G401 (cell line): ENCODE measurements at regions not wholly inside any gene's neighbourhood (a gene's known extent, or its start where the extent isn't known, plus 50 kb on each side); places are given as distances from the start of the nearest gene placed in this dataset.
"Not testable (repeated sequence)": the region's sequence is repeated elsewhere in the genome, so short reads cannot be mapped to it uniquely, and the experiment has no call there.

Experiments used
- DNase-seq: peaks from one replicate; pipeline ENCODE4 v3.0.0-alpha.2; 2015; ENCODE audit warnings: low spot score
- in situ Hi-C: cut with HindIII; loops from 2 replicates; pipeline ENCODE4 v1.10.0; 2016; ENCODE audit warnings: low sequenced_read_pairs, mixed read lengths

DNA sequence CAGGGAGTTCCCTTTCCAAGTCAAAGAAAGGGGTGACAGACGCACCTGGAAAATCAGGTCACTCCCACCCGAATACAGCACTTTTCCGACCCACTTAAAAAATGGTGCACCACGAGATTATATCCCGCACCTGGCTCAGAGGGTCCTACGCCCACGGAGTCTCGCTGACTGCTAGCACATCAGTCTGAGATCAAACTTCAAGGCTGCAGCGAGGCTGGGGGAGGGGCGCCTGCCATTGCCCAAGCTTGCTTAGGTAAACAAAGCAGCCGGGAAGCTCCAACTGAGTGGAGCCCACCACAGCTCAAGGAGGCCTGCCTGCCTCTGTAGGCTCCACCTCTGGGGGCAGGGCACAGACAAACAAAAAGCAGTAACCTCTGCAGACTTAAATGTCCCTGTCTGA lies 277.8 kb upstream of the ARHGAP42 start:
- in situ Hi-C loops, DNase-seq: not testable (repeated sequence)

DNA sequence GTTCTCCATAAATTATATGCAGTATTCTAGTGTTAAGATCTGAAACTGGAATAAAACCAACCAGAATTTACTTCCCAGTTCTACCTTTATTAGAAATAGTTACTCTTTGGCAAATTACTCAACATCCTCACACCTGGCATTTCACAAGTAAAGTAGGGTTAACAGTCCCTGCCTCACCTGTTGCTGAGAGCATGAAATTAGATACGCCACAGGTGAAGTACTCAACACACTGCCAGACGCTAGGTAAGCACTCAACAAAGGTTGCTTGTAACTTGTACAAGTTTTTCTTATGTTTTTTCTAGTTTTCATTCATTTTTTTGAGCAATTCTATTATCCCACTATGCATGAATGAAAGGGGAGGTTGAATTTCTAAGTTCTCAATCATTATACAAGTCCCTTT lies 267.6 kb upstream of the ARHGAP42 start:
- in situ Hi-C loops = no loop called here
- no peak for DNase-seq

DNA sequence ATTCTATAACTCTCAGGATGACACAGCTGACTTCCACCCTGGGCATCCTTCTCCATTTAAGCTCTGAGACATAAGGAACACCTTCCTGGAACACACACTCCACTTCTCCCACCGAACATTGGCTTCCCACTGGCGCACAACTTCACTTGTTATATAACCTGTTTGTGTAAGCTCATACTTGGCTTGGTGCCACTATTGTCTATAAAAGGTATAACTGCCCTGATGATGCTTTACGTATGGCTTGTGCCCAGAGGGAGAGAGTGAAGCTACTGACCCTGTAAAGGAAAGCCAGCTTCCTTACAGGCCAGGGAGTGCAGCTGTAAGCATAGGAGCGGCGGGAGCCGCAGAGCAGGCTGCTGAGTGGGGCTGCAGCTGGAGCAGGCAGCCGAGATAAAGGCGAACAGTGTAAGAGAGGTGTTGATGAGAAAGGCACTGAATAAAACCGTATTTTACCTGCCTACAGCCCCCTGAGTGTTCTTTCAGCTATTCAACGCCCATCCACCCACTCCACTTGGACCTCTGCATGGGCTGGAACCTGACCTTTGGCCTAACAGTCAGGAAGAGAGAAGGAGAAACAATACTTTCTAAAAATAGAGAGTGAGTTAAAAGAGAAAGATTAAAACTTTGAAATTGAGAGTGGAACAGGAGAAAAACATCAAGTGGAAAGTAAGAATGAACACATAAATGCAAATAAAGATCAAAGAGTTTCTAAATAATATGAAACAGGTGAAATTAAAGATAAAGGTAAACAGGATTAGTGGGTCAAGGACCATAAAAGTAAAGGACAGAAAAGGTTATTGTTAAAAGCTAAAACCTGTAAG lies 252.1 kb upstream of the ARHGAP42 start:
- no peak for DNase-seq
- in situ Hi-C loops = no loop called here

DNA sequence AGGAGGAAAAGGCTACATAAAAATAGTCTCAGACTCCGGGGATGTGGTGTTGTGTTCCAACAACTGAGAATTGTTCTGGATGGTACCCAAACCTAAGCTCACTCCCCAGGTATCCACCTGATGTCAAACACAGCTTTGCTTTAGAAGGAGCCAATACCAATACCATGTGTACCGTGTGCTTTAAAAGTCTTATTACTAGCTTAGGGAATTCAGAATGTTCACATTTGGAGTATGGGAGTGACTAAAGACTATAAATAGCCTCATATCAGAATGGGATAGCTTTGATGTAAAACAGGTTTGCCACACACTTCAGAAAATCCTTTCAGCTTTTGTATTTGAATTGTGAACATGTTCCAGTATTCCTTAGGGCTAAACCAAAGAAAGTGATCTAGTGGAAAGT lies 248.7 kb upstream of the ARHGAP42 start:
- in situ Hi-C loops = no loop called here
- peak; percentile 69 for DNase-seq

DNA sequence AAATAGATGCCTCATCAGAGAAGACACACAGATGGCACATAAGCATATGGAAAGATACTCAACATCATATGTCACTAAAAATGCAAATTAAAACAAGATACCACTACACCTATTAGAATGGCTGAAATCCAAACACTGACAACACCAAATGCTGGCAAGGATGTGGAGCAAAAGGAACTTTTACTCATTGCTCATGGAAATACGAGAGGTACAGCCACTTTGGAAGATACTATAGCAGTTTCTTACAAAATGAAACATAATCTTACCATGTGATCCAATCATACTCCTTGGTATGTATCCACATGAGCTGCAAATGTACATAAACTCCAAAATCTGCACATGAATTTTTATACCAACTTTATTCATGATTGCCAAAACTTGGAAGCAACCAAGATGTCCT lies 246.0 kb upstream of the ARHGAP42 start:
- DNase-seq = no peak
- in situ Hi-C loops = no loop called here

DNA sequence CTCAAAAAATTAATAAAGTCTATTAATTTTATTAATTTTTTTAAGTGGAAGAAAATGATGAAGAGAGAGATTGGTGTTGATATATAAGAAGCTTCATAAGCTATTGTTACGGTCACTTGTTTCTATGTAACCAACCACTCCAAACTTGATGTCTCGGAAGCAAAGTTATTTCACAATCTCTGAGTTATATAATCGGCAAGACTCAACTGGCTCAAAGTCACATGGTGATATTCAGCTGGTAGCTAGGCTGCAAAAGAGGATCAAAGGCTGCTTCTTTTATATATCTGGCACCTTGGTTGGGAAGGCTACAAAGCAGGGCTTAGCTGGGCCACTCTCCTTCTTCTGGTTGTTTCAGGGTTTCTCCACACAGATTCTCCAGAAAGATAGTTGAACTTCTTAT lies 245.1 kb upstream of the ARHGAP42 start:
- in situ Hi-C loops = no loop called here
- no peak for DNase-seq

DNA sequence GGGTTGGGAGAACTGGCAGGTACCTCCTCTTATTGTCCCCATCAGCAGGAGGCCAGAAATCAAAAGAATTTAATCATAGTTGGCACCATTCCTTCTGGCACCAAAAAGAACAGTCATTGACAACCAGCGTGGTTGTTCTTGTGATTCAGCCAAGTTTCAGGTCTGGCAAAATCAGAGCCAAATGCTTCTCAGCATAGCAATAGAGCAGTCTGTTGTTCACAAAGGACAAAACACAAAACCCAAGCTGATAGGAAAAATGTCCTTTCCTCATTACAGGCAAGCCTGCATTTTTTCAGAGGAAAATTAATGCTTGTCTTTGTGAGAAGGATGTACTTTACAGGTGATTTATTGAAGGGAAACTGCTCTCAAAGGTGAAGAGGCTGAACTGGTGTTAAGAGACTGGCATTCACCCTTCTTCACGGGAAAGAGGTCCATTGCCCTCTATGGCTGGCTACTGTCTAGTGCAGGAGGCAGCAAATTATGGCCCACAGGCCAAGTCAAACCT lies 241.8 kb upstream of the ARHGAP42 start:
- DNase-seq = peak; percentile 94

DNA sequence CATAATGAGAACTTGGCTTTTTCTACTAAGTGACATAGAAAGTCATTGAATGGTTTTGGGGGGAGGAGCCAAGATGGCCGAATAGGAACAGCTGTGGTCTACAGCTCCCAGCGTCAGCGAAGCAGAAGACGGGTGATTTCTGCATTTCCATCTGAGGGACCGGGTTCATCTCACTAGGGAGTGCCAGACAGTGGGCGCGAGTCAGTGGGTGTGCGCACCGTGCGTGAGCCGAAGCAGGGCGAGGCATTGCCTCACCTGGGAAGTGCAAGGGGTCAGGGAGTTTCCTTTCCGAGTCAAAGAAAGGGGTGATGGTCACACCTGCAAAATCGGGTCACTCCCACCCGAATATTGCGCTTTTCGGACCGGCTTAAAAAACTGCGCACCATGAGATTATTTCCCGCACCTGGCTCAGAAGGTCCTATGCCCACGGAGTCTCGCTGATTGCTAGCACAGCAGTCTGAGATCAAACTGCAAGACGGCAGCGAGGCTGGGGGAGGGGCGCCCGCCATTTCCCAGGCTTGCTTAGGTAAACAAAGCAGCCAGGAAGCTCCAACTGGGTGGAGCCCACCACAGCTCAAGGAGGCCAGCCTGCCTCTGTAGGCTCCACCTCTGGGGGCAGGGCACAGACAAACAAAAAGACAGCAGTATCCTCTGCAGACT lies 235.2 kb upstream of the ARHGAP42 start:
- in situ Hi-C loops = not testable (repeated sequence)

More for the DNA sequence above, 241.8 kb upstream of the ARHGAP42 start:
- in situ Hi-C loops = no loop called here

DNA sequence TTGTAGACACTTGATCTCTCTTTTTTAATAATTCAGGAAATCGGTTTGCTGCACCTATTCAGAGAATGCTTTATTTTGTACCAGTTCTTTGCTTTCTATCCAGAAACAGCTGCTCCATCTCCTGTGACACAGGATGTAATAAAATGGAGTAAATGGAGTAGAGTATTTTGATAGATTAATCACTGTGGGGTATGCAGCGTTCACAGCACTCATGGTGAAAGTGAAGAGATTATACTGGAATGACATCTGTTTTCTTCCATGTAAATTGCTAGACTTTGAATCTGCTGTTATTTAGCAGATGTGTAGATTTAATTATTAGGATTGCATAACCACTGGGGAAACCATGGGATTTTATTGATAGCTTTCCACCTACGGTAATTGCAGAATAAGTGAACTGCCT lies 227.3 kb upstream of the ARHGAP42 start:
- in situ Hi-C loops = no loop called here
- DNase-seq = no peak

More for the DNA sequence above, 235.2 kb upstream of the ARHGAP42 start:
- DNase-seq = not testable (repeated sequence)

DNA sequence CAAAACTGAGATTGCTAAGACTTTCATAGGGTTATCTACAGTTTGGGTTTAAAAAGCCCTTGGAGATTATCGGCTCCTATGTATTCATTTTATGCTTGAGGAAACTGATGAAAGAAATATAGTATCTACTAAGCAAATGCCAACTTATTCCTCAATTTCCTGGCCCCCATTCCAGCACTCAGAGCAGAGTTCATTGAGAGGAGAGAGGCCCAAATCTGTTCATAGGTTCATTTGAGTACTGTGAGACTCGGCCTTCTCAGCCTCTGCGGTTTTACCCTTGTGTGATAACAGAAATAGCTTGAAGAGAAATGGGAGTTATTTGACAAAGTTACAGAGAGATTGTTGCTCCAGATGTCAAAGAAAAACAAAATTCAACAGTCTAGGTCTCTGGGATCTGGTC lies 226.7 kb upstream of the ARHGAP42 start:
- in situ Hi-C loops = no loop called here
- DNase-seq = no peak

DNA sequence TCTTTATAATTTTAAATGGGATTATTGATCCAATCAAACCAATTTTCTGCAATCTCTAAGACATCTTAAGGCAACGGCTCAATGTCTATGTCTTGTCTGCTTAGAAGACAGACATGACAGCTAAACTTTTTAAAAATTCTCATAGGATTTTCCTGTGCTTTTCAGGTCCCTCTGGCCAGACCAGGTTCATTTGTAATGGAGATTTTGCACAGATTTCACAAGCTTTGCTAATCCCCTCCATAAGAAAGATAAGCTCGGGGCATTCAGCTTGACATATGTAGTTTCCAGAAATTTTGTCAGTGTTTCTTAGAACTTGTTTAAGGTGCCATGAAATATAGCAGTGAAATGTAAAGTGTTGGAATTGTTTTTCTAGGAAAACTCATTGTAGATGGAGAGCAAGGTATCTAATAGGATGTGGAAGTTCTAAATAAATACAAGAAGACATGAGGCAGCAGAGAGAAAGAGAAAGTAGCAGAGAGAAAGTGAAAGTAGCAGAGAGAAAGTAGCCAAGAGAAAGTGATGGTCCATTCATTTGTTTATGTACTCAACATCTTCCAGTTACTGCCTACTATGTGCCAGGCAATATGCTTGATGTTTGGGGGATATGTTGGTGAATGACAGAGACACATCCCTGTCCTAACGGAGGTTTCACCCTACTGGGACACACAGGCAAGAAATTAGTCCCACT lies 219.1 kb upstream of the ARHGAP42 start:
- DNase-seq = no peak
- in situ Hi-C loops = no loop called here

DNA sequence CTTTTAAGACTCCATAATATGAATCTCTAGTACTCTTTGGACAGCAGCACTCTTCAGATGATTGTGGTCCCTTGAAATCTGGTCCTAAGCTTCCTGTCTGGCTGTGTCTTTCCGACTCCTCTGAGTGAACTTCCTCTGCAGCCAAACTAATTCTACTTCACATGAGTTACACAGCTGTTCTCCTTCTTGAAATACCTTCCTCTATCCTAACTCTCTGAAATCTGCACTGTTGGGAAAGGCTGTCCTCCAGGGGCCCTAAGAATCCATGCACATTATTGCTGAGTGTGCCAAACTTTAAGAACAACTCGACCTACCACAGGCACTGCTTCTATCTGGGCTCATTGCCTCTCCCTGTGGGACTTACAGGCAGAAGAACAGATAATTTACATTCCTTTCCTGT lies 217.3 kb upstream of the ARHGAP42 start:
- in situ Hi-C loops = no loop called here
- no peak for DNase-seq

DNA sequence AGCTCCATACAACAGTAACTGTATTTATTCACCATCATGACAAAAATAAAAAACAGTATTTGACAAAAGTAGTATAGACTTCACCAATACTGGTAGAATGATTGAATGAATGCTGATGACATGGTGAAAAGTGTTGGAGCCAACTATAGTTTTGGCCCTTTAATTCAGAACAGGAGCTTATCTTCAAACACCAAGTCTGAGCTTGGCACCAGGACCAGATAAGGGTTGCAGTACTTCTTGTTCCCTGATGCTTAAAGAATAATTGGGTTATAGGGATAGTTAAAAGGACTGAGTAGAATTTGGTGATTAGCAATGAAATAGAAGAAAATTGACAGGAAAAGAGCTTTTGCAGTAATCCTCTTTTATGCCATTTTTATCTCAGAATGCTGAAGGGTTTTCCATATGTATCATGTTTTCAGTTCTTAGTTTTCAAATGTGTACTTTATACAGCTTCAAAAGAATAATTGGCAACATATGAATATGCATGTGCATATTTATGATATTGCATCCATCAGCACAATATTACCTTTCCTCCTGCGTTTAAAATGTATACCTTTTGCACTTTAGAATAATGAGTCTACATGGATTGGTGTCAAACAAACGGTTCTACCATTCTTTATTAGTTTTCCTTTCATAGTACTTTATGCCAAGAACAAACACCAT lies 214.2 kb upstream of the ARHGAP42 start:
- no peak for DNase-seq
- in situ Hi-C loops = no loop called here

DNA sequence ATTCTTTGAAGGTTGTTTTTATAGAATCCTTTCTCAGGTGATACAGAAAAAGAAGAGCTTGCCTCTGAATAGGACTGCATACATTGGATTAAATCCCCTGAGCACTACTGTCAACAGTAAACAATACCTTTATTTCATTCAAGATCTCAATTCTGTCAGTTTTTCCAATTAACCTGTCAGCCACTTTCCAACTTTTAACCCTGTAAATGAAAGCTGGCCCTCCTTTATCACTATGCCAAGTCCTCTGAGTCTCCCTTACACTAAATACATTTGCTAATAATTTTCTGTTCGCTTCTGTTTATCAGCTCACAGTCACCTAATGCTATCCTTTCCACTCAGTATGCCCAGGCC lies 213.7 kb upstream of the ARHGAP42 start:
- in situ Hi-C loops = no loop called here
- DNase-seq = no peak

DNA sequence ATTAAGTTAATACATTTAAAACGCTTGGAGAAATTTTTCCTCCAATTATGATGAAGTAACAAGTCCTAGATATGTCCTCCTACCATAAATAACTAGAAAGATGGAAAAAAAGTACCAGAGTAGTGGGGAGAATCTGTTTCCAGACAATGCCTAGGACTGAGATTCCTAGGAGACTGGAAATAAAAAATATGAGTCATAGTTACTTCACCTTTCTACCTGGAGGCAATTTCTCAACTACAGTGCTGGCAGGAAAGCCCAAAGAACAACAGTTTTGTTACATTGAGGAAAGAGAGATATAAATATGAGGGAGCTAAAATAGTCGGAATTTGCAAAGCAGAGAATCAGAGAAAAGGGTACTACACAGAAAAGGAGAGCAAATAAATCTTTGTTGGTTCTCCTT lies 202.1 kb upstream of the ARHGAP42 start:
- no peak for DNase-seq
- in situ Hi-C loops = no loop called here

DNA sequence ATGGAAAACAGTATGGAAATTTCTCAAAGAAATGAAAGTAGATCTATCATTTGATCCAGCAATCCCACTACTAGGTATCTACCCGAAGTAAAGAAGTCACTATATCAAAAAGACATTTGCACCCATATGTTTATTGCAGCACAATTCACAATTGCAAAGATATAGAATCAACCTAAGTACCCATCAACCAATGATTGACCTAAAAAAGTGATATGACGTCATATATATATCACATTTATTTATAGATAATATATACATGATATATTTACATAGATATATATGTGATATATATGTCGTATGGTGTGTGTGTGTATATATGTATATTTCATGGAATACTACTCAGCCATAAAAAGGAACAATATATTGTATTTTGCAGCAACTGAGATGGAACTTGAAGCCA lies 188.3 kb upstream of the ARHGAP42 start:
- in situ Hi-C loops = no loop called here
- no peak for DNase-seq

DNA sequence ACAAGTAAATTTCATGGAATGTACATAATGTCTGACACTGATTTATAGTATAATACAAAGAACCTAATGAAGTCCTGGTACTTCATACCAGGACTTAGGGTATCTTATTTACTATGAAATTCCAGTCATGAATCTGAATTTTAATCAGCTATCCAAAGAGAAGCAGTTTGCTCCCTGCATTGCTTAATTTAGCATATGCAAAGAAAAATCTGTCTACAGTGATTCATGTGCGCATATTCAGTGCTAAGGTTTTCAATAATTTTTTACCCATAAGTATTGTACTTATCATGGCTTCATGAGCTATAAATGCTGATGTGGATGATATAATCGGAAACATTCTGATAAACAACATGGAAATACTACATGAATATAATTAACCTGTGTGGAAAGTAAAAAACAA lies 185.6 kb upstream of the ARHGAP42 start:
- in situ Hi-C loops = no loop called here
- no peak for DNase-seq

DNA sequence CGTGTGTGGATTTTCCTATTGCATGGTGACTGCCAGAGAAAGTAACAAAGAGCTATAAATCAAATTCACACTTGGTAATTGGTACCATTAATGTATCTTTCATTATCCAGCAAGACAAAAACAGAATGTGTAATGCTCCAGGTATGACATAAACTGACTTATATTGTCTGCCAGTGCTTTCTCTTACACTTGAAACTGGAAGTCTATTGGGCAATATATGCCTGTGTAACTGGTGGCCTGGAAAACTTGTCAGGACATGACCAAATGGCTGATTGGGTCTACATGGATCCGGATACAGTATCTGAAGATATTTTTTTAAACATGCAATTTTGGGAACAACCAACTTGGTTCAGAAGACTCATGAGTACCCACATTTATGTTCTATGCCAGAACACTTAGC lies 174.6 kb upstream of the ARHGAP42 start:
- DNase-seq = no peak
- in situ Hi-C loops = no loop called here

DNA sequence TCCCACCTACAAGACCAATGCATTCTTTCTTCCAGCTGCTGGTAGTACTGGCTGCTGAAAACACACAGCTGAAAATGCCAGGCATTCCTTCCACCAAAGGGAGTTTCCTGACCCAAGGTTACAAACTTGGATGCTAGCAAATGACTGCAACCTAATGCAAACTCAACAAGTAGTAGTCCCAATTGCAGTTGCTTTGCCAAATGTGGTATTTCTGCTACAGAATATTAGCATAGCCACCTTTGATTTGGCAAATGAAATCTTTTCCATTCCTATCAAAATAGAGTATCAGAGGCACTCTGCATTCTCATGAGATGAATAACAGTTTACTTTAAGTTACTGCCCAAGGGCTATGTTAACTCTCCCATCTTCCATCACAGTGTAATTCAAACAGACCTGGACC lies 172.0 kb upstream of the ARHGAP42 start:
- no peak for DNase-seq
- in situ Hi-C loops = no loop called here

DNA sequence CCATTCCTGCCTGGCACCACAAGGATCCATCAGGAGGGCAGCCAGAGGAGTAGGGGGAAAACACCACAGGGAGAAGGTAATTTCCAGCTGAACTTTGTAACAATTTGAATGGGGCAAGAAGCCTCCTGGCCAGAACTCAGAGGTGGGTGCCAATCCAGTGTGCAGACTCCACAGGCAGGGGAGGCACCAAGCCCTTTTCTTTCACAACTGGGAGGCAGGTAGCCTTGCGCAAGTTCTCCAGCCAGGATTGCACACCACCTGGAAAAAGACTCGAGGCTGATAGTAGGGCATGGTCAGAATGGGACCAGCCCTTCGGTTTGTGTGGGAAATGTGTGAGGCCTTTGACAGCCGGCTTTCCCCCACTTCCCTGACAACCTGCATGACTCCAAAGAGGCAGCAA lies 161.9 kb upstream of the ARHGAP42 start:
- in situ Hi-C loops = no loop called here
- no peak for DNase-seq
